Type B pancreatic cell (in vitro differentiated cells): ENCODE measurements at regions not wholly inside any gene's neighbourhood (a gene's known extent, or its start where the extent isn't known, plus 50 kb on each side); places are given as distances from the start of the nearest gene placed in this dataset.

Source experiments
- DNase-seq: peaks from one replicate; pipeline ENCODE4 v3.0.0; 2021; ENCODE audit warnings: mixed read lengths; ENCODE audit not compliant: unreplicated experiment; ENCODE audit errors: extremely low spot score
- H3K27ac Mint-ChIP-seq: 2 replicates; pipeline ENCODE4 v1.8.0; 2021; ENCODE audit warnings: mild to moderate bottlenecking, mixed read lengths
- H3K27me3 Mint-ChIP-seq: 2 replicates; pipeline ENCODE4 v1.8.0; 2021; ENCODE audit warnings: mixed read lengths
- H3K36me3 Mint-ChIP-seq: 2 replicates; pipeline ENCODE4 v1.8.0; 2021; ENCODE audit warnings: mixed read lengths
- H3K4me1 Mint-ChIP-seq: one replicate; pipeline ENCODE4 v1.8.0; 2021; ENCODE audit warnings: mixed read lengths; ENCODE audit not compliant: unreplicated experiment
- H3K4me3 Mint-ChIP-seq: 2 replicates; pipeline ENCODE4 v1.8.0; 2021; ENCODE audit warnings: mild to moderate bottlenecking, mixed read lengths
- H3K9me3 Mint-ChIP-seq: 2 replicates; pipeline ENCODE4 v1.8.0; 2021; ENCODE audit warnings: mixed read lengths
- CTCF ChIP-seq: fragments of 200-600 bp; sonication (generic); conservative IDR thresholded peaks from 2 replicates; pipeline ENCODE4 v1.5.0; 2021; ENCODE audit warnings: antibody characterized with exemption, mild to moderate bottlenecking

- peaks cover 11% of the 10 kb centered on the region for H3K27me3 Mint-ChIP-seq
- no peaks in the 10 kb centered on the region for H3K36me3 Mint-ChIP-seq
- no peak overlapping the region for H3K4me3 Mint-ChIP-seq
- H3K27ac Mint-ChIP-seq: no peak overlapping the region
- no peaks in the 10 kb centered on the region for H3K9me3 Mint-ChIP-seq
- no peak for TF ChIP-seq CTCF
- DNase-seq: no peak
- H3K4me1 Mint-ChIP-seq: no peaks in the 10 kb centered on the region
These were observed 503.8 kb downstream of the NXPH1 start for GRCh38 chr7:8937204-8937603.

- Mint-ChIP-seq H3K9me3 (no peaks in the 10 kb centered on the region), H3K27ac (no peak overlapping the region), H3K36me3 (no peaks in the 10 kb centered on the region), H3K27me3 (peaks cover 11% of the 10 kb centered on the region), H3K4me3 (no peak overlapping the region), H3K4me1 (no peaks in the 10 kb centered on the region)
- DNase-seq: no peak
- TF ChIP-seq CTCF: no peak
These were observed 504.8 kb downstream of the NXPH1 start for GRCh38 chr7:8938044-8938805.

GRCh38 chr7:8939446-8939845, 506.0 kb downstream of the NXPH1 start:
- no peak for DNase-seq
- Mint-ChIP-seq H3K9me3 (no peaks in the 10 kb centered on the region), H3K27me3 (peaks cover 11% of the 10 kb centered on the region), H3K4me3 (no peak overlapping the region), H3K27ac (no peak overlapping the region), H3K4me1 (no peaks in the 10 kb centered on the region), H3K36me3 (no peaks in the 10 kb centered on the region)
- no peak for TF ChIP-seq CTCF

GRCh38 chr7:8963722-8964121, 530.3 kb downstream of the NXPH1 start:
- TF ChIP-seq CTCF: no peak
- DNase-seq: no peak
- Mint-ChIP-seq H3K9me3 (no peaks in the 10 kb centered on the region), H3K36me3 (no peaks in the 10 kb centered on the region), H3K27me3 (peaks cover 3% of the 10 kb centered on the region), H3K4me3 (no peak overlapping the region), H3K27ac (no peak overlapping the region), H3K4me1 (no peaks in the 10 kb centered on the region)

GRCh38 chr7:8965177-8965576, 531.8 kb downstream of the NXPH1 start:
- no peak for TF ChIP-seq CTCF
- H3K4me3 Mint-ChIP-seq: no peak overlapping the region

More at GRCh38 chr7:8965177-8965576, 531.8 kb downstream of the NXPH1 start:
- DNase-seq: no peak
- no peaks in the 10 kb centered on the region for H3K36me3 Mint-ChIP-seq
- no peaks in the 10 kb centered on the region for H3K9me3 Mint-ChIP-seq
- no peak overlapping the region for H3K27ac Mint-ChIP-seq
- no peaks in the 10 kb centered on the region for H3K4me1 Mint-ChIP-seq
- H3K27me3 Mint-ChIP-seq: peaks cover 5% of the 10 kb centered on the region
